ENCODE measurements at regions not wholly inside any gene's neighbourhood (a gene's known extent, or its start where the extent isn't known, plus 50 kb on each side); places are given as distances from the start of the nearest gene placed in this dataset.

DNA sequence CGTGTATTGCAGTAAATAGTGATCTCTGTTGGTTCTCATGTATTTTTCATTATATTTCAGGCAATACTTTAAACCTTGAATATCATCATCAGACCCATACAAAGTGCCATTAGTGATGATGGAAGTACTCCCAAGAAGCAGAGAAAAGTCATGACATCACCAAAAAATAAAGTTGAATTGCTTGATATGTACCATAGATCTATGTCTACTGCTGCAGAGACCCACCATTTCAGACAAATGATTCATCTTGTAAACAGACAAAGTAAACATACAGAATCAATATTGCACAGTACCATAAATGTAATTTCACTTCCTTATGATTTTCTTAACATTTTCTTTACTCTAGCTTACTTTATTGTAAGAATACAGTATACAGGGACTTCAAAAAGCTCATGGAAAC lies 347.8 kb downstream of the IPMK start:
- TF ChIP-seq, protein P1, sequence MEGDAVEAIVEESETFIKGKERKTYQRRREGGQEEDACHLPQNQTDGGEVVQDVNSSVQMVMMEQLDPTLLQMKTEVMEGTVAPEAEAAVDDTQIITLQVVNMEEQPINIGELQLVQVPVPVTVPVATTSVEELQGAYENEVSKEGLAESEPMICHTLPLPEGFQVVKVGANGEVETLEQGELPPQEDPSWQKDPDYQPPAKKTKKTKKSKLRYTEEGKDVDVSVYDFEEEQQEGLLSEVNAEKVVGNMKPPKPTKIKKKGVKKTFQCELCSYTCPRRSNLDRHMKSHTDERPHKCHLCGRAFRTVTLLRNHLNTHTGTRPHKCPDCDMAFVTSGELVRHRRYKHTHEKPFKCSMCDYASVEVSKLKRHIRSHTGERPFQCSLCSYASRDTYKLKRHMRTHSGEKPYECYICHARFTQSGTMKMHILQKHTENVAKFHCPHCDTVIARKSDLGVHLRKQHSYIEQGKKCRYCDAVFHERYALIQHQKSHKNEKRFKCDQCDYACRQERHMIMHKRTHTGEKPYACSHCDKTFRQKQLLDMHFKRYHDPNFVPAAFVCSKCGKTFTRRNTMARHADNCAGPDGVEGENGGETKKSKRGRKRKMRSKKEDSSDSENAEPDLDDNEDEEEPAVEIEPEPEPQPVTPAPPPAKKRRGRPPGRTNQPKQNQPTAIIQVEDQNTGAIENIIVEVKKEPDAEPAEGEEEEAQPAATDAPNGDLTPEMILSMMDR (optimal IDR thresholded peaks at IDR 0.05 in 1 of 3, IDR thresholded peaks at IDR 0.05 in 1 of 3, conservative IDR thresholded peaks at IDR 0.05 in 1 of 3; ENCODE audit: extremely low read depth in 1 of 3, insufficient read depth in 2 of 3, low read length in 3 of 3), result no peak
- no peak for TF ChIP-seq EZH2 (IDR thresholded peaks at IDR 0.05; ENCODE audit: low read length)

All from keratinocyte (primary cell).